CD4-positive, alpha-beta T cell treated with Interleukin-2 at 100 ng/mL for 4 hours (primary cell): ENCODE measurements at regions not wholly inside any gene's neighbourhood (a gene's known extent, or its start where the extent isn't known, plus 50 kb on each side); places are given as distances from the start of the nearest gene placed in this dataset.

Experiments
- DNase-seq: peaks from one replicate; pipeline ENCODE4 v3.0.0-alpha.2; 2020; ENCODE audit warnings: low spot score

GRCh38 chr20:52637201-52637600 lies 335.0 kb upstream of the TSHZ2 start:
- DNase-seq, result no peak

GRCh38 chr20:52631469-52631868 lies 340.7 kb upstream of the TSHZ2 start:
- no peak for DNase-seq

GRCh38 chr20:52630138-52630537 lies 342.0 kb upstream of the TSHZ2 start:
- no peak for DNase-seq

GRCh38 chr20:52624281-52624680 lies 347.9 kb upstream of the TSHZ2 start:
- DNase-seq, result no peak

GRCh38 chr20:52622081-52622480 lies 350.1 kb upstream of the TSHZ2 start:
- DNase-seq, result no peak

DNA sequence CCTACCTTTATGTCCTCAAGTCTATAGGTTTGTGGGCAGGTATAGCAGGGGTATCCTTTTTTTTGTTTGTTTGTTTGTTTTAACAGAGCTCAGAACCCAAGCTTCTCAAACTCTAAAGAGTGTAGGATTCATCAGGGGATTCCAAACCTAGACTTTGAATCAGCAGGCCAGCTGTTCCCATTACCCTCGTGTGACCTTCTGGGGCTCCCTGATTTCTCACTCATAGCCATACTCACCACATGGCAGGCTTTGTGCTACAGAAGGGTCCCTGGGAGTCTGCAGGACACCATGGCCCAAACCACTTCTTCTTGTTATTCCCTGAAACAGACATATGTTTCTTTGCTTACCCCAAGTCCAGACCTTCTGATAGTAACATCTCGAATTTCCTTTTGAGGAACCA lies 350.8 kb upstream of the TSHZ2 start:
- no peak for DNase-seq

GRCh38 chr20:52619671-52620070 lies 352.5 kb upstream of the TSHZ2 start:
- no peak for DNase-seq

- peak; percentile 7 for DNase-seq
Observed at GRCh38 chr20:52619101-52619500, 353.1 kb upstream of the TSHZ2 start.

DNA sequence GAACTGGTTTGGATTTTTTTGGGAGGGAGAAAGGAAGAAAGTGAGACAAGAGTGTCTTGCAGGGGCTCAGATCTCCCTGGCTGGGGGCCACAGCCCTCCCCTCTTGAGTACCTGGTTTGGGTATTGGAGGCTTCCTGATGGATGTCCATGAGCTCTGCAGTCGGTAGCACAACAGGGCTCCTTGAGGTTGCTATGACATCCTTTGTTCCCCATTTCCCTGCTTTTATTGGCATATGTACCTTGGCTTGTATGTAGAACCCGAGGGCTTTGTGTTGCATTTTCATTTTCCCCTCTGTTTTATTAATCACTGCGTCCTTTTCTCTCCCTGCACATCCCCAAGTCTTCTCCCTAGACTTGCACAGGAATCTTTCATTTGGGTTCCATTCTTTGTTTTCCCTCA lies 355.5 kb upstream of the TSHZ2 start:
- no peak for DNase-seq

DNA sequence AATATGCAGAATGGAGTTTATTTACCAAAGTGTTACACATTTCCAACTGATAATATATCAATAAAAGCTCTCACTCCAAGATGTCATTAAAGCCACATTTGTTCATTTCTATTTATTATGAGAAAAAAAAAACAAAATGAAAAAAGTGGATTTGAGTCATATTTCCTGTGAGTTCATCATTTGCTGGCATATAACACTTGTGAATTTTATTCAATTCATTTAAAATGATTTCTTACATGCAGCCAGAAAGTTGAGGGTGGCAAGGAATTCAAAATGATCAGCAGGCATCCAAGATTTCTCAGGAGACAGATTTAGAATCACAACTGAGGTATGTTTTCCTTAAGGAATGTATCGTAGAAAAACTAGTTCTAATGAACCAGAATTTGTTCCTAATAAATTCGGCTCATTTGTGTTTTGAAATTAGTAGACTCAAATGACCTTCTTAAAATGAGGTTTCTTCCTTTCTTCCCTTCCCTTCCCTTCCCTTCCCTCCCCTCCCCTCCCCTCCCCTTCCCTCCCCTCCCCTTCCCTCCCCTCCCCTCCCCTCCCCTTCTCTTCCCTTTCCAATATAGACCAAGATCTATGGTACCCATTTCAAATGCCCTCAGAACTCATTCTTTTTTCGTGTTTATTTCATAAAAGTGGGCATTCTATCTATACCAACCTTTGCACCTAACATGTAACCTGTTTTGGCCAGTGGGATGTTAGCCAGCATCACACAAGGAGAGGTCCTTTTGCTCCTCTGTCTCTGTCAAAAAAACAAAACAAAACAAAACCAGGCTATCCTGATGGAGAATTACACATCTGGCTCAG lies 357.9 kb upstream of the TSHZ2 start:
- DNase-seq, result no peak

DNA sequence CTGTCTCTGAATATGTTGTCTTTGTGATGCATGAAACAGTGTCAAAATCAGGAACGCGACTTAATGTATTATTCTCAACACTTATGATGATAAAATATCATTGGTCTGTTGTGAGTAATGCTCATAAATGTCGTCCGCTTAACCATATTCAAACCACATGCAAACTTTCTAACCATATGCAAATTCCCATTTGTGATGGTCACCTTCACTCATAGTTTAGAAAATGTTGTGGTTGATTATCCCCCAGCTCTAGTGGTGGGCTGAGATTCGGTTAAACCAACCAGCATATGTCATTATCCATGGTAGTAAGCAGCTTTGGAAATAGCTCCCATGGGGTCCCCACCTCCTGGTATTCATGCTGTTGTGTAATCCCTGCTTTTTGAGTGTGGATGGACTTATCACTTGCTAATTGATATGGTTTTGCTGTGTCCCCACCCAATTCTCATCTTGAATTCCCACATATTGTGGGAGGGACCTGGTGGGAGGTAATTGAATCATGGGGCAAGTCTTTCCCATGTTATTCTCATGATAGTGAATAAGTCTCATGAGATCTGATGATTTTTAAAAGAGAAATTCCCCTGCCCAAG lies 360.0 kb upstream of the TSHZ2 start:
- no peak for DNase-seq

- no peak for DNase-seq
Observed at GRCh38 chr20:52610749-52611148, 361.4 kb upstream of the TSHZ2 start.

DNA sequence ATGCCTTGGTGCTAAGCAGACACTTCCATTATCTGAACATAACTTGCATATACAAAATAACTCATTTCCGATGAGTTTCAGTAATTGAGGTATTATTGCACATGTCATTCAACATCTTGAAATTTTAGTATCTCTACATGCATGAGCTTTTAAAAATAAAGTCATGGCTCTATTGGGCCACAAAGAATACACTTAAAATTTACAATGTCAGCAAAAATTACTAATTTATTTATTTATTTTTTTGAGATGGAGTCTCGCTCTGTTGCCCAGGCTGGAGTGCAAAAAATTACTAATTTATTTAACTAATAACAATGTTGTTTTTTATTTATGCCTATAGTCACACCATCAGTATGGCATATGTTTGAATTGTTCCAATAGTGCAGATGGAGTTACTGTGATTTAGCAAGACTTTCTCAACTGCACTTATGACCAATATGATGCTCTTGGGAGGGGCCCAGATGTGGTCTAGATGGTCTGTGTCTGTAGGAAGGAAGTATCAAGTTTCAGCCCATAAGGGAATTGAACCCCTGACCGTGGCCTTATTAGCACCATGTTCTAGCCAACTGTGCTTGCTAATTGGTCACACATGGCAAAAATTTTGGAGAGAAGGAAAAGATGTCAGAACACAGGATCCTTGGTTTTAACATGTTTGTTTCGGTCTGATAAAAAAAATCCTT lies 370.7 kb upstream of the TSHZ2 start:
- no peak for DNase-seq

DNA sequence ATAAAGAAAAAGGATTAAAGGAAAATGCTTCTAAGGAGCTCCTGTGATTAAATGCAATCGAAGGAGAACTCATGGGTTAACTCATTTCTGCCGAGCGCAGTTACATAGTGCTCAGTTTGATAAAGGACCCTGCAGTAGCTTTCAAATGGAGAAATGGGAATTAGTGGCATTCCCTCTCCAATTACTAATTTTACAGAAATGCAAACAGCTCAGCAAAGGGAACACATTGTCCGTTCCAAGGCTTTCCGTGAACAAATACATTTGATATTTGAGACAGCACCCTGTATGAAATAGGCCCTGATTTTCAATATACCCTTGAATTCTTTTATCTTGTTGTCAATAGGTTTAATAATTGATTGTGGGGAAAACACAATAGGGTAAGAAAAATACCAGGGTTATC lies 375.9 kb upstream of the TSHZ2 start:
- DNase-seq, result no peak

GRCh38 chr20:52595518-52595917 lies 376.6 kb upstream of the TSHZ2 start:
- DNase-seq, result no peak

GRCh38 chr20:52593654-52594053 lies 378.5 kb upstream of the TSHZ2 start:
- DNase-seq, result no peak

- no peak for DNase-seq
Observed at GRCh38 chr20:52592567-52592966, 379.6 kb upstream of the TSHZ2 start.

GRCh38 chr20:52590100-52590499 lies 382.1 kb upstream of the TSHZ2 start:
- DNase-seq, result no peak

DNA sequence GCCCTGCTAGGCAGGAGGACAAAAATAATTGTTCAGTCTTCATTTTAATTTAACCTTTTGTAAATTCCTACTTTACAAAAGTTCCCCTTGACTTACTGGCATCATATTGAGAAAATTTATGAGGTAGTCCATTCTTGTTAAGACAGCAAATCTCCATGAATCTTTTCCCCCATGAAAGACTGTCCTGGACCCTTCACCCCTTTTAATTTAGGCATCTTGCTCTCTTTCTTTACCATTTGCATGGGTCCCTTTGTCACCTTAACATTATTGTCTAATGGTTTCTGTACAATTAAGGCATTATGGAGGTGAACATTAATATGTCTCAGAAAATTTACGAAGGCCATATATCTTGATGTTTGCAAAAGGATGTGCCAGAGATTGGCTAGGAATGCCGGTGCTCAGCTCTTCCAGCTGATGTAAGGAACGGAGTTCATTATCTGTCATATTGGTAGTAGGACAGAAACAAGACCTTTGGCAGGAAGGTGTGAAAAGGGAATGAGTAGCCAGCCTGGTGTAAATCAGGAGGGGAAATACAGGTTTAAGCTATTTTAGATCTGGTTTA lies 382.8 kb upstream of the TSHZ2 start:
- DNase-seq, result no peak

DNA sequence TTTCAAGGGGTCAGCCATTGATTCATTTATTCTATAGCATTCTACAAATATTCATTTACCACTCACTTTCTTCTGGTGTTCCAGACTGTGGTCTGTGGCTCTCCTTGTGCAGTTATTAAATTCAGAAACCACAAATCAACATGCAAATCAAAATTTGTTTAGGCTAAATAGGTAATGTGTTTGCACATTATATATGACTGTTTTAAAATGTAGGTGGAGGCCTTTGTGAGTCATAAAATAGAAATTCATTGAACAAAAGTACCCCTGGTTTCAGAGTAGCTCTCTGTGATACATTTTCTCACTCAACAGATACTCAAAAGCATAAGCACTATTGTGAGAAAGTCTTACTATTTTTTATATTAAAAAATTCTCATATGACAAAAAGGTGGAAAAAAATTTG lies 385.5 kb upstream of the TSHZ2 start:
- DNase-seq, result no peak

- no peak for DNase-seq
Observed at GRCh38 chr20:52585333-52585732, 386.8 kb upstream of the TSHZ2 start.

DNA sequence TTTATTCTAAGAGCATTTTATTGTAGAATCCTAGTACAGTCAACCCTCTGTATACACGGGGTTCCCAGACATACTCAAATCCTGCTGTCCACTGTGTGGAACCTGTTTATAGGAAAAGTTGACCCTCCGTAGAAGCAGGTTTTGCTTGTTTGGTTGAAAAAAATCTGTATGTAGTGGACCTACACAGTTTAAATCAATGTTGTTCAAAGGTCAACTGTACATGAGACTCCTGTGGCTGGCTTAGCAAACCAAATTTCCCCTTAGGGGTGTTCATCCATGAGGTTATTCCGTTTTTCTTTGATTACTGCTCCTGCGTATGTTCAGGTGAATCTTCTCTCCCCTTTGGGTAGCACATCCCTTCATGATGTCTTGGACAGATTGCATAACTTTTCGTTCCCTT lies 387.0 kb upstream of the ZFP64 start:
- DNase-seq, result no peak

- no peak for DNase-seq
Observed at GRCh38 chr20:52577696-52578095, 386.1 kb upstream of the ZFP64 start.
